Body of pancreas (tissue), 4 donors: ENCODE measurements at regions not wholly inside any gene's neighbourhood (a gene's known extent, or its start where the extent isn't known, plus 50 kb on each side); places are given as distances from the start of the nearest gene placed in this dataset.

Experiments
- CTCF ChIP-seq, 7 experiments: fragments of 450-650 bp in 4 of 7; fragments of 200-600 bp in 3 of 7; sonication (generic) in 3 of 7; IDR thresholded peaks; one replicate each; pipeline ENCODE4 v1.5.1; 2016 to 2019; ENCODE audit warnings: antibody characterized with exemption in 7 of 7
- POLR2A ChIP-seq, 3 donors: fragments of 450-650 bp; IDR thresholded peaks; one replicate each; pipeline ENCODE4 v1.6.1; 2016; ENCODE audit warnings: antibody characterized with exemption in 3 of 3, mild to moderate bottlenecking in 2 of 3

- TF ChIP-seq POLR2A (IDR thresholded peaks at IDR 0.05) (no peak), CTCF (IDR thresholded peaks at IDR 0.05) (no peak)
Measured at GRCh38 chr3:194756460-194756779, 70.7 kb downstream of the FAM43A start.
